Spleen (tissue), 7 donors: ENCODE measurements at regions not wholly inside any gene's neighbourhood (a gene's known extent, or its start where the extent isn't known, plus 50 kb on each side); places are given as distances from the start of the nearest gene placed in this dataset.

ENCODE experiments used
- CTCF ChIP-seq, 11 experiments: fragments of 200-600 bp in 7 of 11; fragments of 450-650 bp in 4 of 11; sonication (generic) in 4 of 11; IDR thresholded peaks in 8 of 11; conservative IDR thresholded peaks in 3 of 11; 1 replicate in 7 of 11; 2 replicates in 4 of 11; pipeline versions ENCODE4 v1.4.0 to v1.8.0; 2016 to 2021; ENCODE audit warnings: antibody characterized with exemption in 11 of 11, inconsistent platforms in 4 of 11, mild to moderate bottlenecking in 1 of 11
- POLR2AphosphoS5 ChIP-seq, 3 donors: sonication (generic); formaldehyde crosslinking; IDR thresholded peaks; one replicate each; pipeline ENCODE4 v1.5.1; 2017; ENCODE audit warnings: antibody characterized with exemption in 3 of 3
- donor health status: DM: no; HTN: no; CAD: no; lungs with moderate emphysema.
- donor health status: DM: no; HTN: no; CAD: no.
- donor health status: DM: no; HTN: no; CAD: no.

- TF ChIP-seq CTCF (IDR thresholded peaks at IDR 0.05 in 8 of 11, conservative IDR thresholded peaks at IDR 0.05 in 3 of 11): no peak
- no peak for TF ChIP-seq POLR2AphosphoS5 (IDR thresholded peaks at IDR 0.05)
These were observed 212.7 kb upstream of the MKI67 start for GRCh38 chr10:128338951-128339350.
